ENCODE measurements at regions not wholly inside any gene's neighbourhood (a gene's known extent, or its start where the extent isn't known, plus 50 kb on each side); places are given as distances from the start of the nearest gene placed in this dataset.

DNA sequence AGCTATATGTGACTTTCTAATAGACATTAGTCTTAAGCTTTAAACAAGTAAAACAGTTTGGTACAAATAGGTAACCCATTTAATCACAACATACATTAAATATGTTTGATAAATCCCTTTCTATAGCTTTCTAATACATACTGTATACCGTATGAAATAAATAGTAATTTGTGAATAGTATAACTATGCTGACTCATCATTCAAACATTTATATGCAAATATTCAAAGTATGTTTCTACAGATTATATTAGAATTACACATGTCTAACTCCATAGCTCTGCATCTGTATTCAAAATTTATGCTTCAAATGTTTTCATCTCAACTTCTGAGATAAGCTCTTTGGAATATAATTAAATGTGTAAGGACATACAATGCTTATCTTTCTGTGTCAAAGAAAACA is 142.7 kb upstream of the ZNF804A start:
- TF ChIP-seq, protein P1, sequence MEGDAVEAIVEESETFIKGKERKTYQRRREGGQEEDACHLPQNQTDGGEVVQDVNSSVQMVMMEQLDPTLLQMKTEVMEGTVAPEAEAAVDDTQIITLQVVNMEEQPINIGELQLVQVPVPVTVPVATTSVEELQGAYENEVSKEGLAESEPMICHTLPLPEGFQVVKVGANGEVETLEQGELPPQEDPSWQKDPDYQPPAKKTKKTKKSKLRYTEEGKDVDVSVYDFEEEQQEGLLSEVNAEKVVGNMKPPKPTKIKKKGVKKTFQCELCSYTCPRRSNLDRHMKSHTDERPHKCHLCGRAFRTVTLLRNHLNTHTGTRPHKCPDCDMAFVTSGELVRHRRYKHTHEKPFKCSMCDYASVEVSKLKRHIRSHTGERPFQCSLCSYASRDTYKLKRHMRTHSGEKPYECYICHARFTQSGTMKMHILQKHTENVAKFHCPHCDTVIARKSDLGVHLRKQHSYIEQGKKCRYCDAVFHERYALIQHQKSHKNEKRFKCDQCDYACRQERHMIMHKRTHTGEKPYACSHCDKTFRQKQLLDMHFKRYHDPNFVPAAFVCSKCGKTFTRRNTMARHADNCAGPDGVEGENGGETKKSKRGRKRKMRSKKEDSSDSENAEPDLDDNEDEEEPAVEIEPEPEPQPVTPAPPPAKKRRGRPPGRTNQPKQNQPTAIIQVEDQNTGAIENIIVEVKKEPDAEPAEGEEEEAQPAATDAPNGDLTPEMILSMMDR (IDR thresholded peaks at IDR 0.05; ENCODE audit: extremely low read depth in 1 of 2, insufficient read depth in 1 of 2, low read depth in 1 of 2, low read length in 2 of 2) = no peak
- no peak for TF ChIP-seq POLR2AphosphoS5 (IDR thresholded peaks at IDR 0.05; ENCODE audit: insufficient read depth, low read depth, low read length)
- no peak for TF ChIP-seq FOS (IDR thresholded peaks at IDR 0.05; ENCODE audit: borderline replicate concordance, insufficient read depth, low read length)
- TF ChIP-seq POLR2A (IDR thresholded peaks at IDR 0.05; ENCODE audit: low read depth, low read length) = no peak
- no peak for TF ChIP-seq EZH2 (IDR thresholded peaks at IDR 0.05; ENCODE audit: borderline replicate concordance, low read depth, low read length, severe bottlenecking)
- TF ChIP-seq, protein P2, sequence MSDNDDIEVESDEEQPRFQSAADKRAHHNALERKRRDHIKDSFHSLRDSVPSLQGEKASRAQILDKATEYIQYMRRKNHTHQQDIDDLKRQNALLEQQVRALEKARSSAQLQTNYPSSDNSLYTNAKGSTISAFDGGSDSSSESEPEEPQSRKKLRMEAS (IDR thresholded peaks at IDR 0.05; ENCODE audit: insufficient read depth, insufficient read length) = no peak
- no peak for TF ChIP-seq JUN (IDR thresholded peaks at IDR 0.05; ENCODE audit: borderline replicate concordance, insufficient read depth, insufficient read length, low read depth)
- TF ChIP-seq MYC (IDR thresholded peaks at IDR 0.05; ENCODE audit: low read depth, low read length) = no peak

Measured in endothelial cell of umbilical vein (primary cell).